AG20443 (cell line): ENCODE measurements at regions not wholly inside any gene's neighbourhood (a gene's known extent, or its start where the extent isn't known, plus 50 kb on each side); places are given as distances from the start of the nearest gene placed in this dataset.

Source experiments
- DNase-seq: peaks from one replicate; pipeline ENCODE4 v3.0.0; 2012; ENCODE audit warnings: low spot score, mixed read lengths

- DNase-seq, result no peak
Observed at GRCh38 chr16:86151239-86151851, 252.4 kb downstream of the IRF8 start.

- no peak for DNase-seq
Observed at GRCh38 chr16:86156155-86156554, 257.2 kb downstream of the IRF8 start.

GRCh38 chr16:86157616-86158247 lies 258.8 kb downstream of the IRF8 start:
- no peak for DNase-seq

GRCh38 chr16:86158688-86159360 lies 259.9 kb downstream of the IRF8 start:
- DNase-seq, result no peak

GRCh38 chr16:86165479-86165878 lies 266.5 kb downstream of the IRF8 start:
- DNase-seq, result no peak

- DNase-seq, result no peak
Observed at GRCh38 chr16:86166414-86166813, 267.5 kb downstream of the IRF8 start.

- DNase-seq, result no peak
Observed at GRCh38 chr16:86167061-86167460, 268.1 kb downstream of the IRF8 start.

GRCh38 chr16:86170720-86171119 lies 271.8 kb downstream of the IRF8 start:
- no peak for DNase-seq

- DNase-seq, result peak; percentile 43
Observed at GRCh38 chr16:86171329-86171728, 272.4 kb downstream of the IRF8 start.

- no peak for DNase-seq
Observed at GRCh38 chr16:86175816-86176215, 276.9 kb downstream of the IRF8 start.

GRCh38 chr16:86176462-86176861 lies 277.5 kb downstream of the IRF8 start:
- no peak for DNase-seq

- no peak for DNase-seq
Observed at GRCh38 chr16:86180244-86180643, 281.3 kb downstream of the IRF8 start.

GRCh38 chr16:86180780-86181179 lies 281.8 kb downstream of the IRF8 start:
- no peak for DNase-seq

GRCh38 chr16:86181526-86181925 lies 282.6 kb downstream of the IRF8 start:
- DNase-seq, result no peak

- DNase-seq, result no peak
Observed at GRCh38 chr16:86184185-86184584, 285.2 kb downstream of the IRF8 start.

GRCh38 chr16:86185089-86185488 lies 286.1 kb downstream of the IRF8 start:
- DNase-seq, result no peak

GRCh38 chr16:86186313-86186712 lies 287.4 kb downstream of the IRF8 start:
- DNase-seq, result no peak

- no peak for DNase-seq
Observed at GRCh38 chr16:86189934-86190333, 291.0 kb downstream of the IRF8 start.

- no peak for DNase-seq
Observed at GRCh38 chr16:86191663-86192062, 292.7 kb downstream of the IRF8 start.

GRCh38 chr16:86193528-86194193 lies 294.7 kb downstream of the IRF8 start:
- no peak for DNase-seq

- DNase-seq, result no peak
Observed at GRCh38 chr16:86195863-86196630, 297.1 kb downstream of the IRF8 start.

GRCh38 chr16:86196687-86197391 lies 297.9 kb downstream of the IRF8 start:
- DNase-seq, result no peak
